AG04450 (cell line): ENCODE measurements at regions not wholly inside any gene's neighbourhood (a gene's known extent, or its start where the extent isn't known, plus 50 kb on each side); places are given as distances from the start of the nearest gene placed in this dataset.

Experiments
- CTCF ChIA-PET: fragments of 300-600, 350-600 bp; formaldehyde crosslinking; extraction: SDS; loops from one replicate; lab custom pipeline; 2022; ENCODE audit warnings: antibody characterized with exemption, inconsistent platforms; lab: Charles Lee
- POLR2A ChIA-PET: fragments of 350-600 bp; formaldehyde crosslinking; extraction: SDS; loops from one replicate; lab custom pipeline; 2021; ENCODE audit warnings: antibody characterized with exemption, inconsistent platforms; lab: Yijun Ruan, JAX
- DNase-seq: peaks from one replicate; pipeline ENCODE4 v3.0.0-alpha.2; 2011; ENCODE audit warnings: low read depth, low spot score
- H3K27ac ChIP-seq: one replicate; pipeline ENCODE4 v1.5.1; 2012; ENCODE audit warnings: low read depth, low read length, control low read depth
- H3K27me3 ChIP-seq: one replicate; pipeline ENCODE4 v1.6.0; 2012; ENCODE audit warnings: low read length; ENCODE audit not compliant: control insufficient read depth, insufficient read depth
- H3K4me3 ChIP-seq: 2 replicates; pipeline ENCODE4 v1.5.1; 2011; ENCODE audit warnings: mild to moderate bottlenecking, low read depth, low read length, control low read depth
- H3K9me3 ChIP-seq: 2 replicates; pipeline ENCODE4 v1.5.1; 2012; ENCODE audit warnings: low read length; ENCODE audit not compliant: control insufficient read depth, insufficient read depth
- CTCF ChIP-seq: IDR thresholded peaks from 2 replicates; pipeline ENCODE4 v1.5.1; 2011; ENCODE audit warnings: low read depth, low read length, control low read depth, inconsistent platforms

- DNase-seq = no peak
- Histone ChIP-seq H3K27me3 (no peaks in the 10 kb centered on the region), H3K4me3 (no peak overlapping the region), H3K27ac (no peak overlapping the region), H3K9me3 (no peaks in the 10 kb centered on the region; the same call in 1 of the 2 replicates)
- TF ChIP-seq CTCF = no peak
- POLR2A ChIA-PET = no interaction called here
- CTCF ChIA-PET = interaction anchor here (1.2 to 1.4 kb wide), 2 partner anchors 113 to 474 kb away, joined by 3 to 4 read pairs; no protein-coding TSS in a partner anchor
These were observed 159.4 kb upstream of the IFNG-AS1 start for GRCh38 chr12:67829896-67830295.

DNA sequence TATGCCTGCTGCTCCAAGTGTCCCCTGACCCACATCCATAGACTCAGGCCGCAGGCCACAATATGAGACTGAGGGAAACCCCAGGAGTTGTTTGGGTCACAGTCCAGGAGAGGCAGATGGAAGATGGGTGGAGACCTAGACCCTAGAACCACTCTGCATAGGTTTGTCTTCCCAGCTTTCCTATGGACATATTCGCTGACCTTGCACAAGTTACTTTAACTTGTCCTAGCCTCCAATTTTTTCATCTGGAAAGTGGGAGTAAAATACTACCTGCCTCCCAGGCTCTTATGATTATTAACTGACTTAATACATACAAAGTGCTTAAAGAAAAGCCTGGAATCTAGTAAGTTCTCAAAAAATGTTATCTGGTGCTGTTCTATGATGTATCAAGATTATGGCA lies 157.1 kb upstream of the IFNG-AS1 start:
- Histone ChIP-seq H3K4me3 (no peak overlapping the region), H3K27me3 (no peaks in the 10 kb centered on the region), H3K27ac (no peak overlapping the region), H3K9me3 (no peaks in the 10 kb centered on the region; the same call in 1 of the 2 replicates)
- TF ChIP-seq CTCF = no peak
- DNase-seq = no peak
- POLR2A ChIA-PET = no interaction called here
- CTCF ChIA-PET = no interaction called here

GRCh38 chr12:67833602-67834001 lies 155.6 kb upstream of the IFNG-AS1 start:
- no peak overlapping the region for H3K4me3 ChIP-seq
- no peak for TF ChIP-seq CTCF
- no peaks in the 10 kb centered on the region; the same call in 1 of the 2 replicates for H3K9me3 ChIP-seq
- ChIA-PET POLR2A (no interaction called here), CTCF (no interaction called here)
- DNase-seq = no peak
- H3K27ac ChIP-seq = no peak overlapping the region
- no peaks in the 10 kb centered on the region for H3K27me3 ChIP-seq

DNA sequence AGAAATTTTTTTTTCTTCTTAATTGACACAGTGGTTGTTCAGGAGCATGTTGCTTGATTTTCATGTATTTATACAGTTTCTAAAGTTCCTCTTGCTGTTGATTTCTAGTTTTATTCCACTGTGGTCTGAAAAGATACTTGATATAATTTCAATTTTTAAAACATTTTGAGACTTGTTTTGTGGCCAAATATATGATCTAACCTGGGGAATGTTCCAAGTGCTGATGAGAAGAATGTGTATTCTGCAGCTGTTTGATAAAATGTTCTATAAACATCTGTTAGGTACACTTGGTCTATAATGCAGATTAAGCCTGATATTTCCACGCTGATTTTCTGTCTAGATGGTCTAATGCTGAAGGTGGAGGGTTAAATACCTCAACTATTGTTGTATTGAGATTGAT lies 151.4 kb upstream of the IFNG-AS1 start:
- H3K9me3 ChIP-seq = no peaks in the 10 kb centered on the region
- POLR2A ChIA-PET = no interaction called here
- no peak overlapping the region for H3K4me3 ChIP-seq
- no peaks in the 10 kb centered on the region for H3K27me3 ChIP-seq
- CTCF ChIA-PET = interaction anchor here (0.6 kb wide), 1 partner anchor 131 kb away, joined by 3 read pairs; no protein-coding TSS in a partner anchor
- TF ChIP-seq CTCF = no peak
- no peak for DNase-seq
- H3K27ac ChIP-seq = no peak overlapping the region

DNA sequence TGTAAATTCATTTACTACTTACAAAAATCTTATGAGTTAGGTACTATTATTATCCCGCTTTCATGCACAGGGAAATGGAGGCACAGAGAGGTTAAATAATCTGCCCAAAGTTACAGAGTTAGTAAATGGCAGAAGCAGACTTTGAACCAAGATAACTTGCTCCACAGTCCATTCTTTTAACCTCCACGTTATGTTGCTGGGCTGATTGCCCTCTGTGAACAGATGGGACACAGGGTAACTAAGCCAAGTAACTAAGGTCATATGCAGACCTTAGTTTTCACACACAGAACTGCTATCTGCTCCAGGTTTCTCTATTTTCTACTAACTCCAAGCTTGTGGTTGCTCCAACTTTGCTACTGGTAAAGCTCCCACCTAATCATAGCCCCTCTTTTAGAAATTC lies 147.1 kb upstream of the IFNG-AS1 start:
- Histone ChIP-seq H3K4me3 (no peak overlapping the region), H3K9me3 (no peaks in the 10 kb centered on the region), H3K27me3 (no peaks in the 10 kb centered on the region), H3K27ac (no peak overlapping the region)
- no peak for DNase-seq
- POLR2A ChIA-PET = no interaction called here
- no peak for TF ChIP-seq CTCF
- CTCF ChIA-PET = no interaction called here
